HEK293T (cell line): ENCODE measurements at regions not wholly inside any gene's neighbourhood (a gene's known extent, or its start where the extent isn't known, plus 50 kb on each side); places are given as distances from the start of the nearest gene placed in this dataset.

ENCODE experiments used
- CTBP1 ChIP-seq: fragments of 450-650 bp; IDR thresholded peaks from 2 replicates; pipeline ENCODE4 v1.6.1; 2016; ENCODE audit warnings: borderline replicate concordance
- FOXA1 ChIP-seq: fragments of 450-650 bp; IDR thresholded peaks from 2 replicates; pipeline ENCODE4 v1.6.1; 2016; ENCODE audit warnings: mild to moderate bottlenecking
- FOXK2 ChIP-seq: fragments of 450-650 bp; IDR thresholded peaks from 2 replicates; pipeline ENCODE4 v1.6.1; 2016; ENCODE audit warnings: mild to moderate bottlenecking
- FOXM1 ChIP-seq: fragments of 450-650 bp; IDR thresholded peaks from 2 replicates; pipeline ENCODE4 v1.6.1; 2017; ENCODE audit warnings: mild to moderate bottlenecking, borderline replicate concordance
- HDGF ChIP-seq: fragments of 450-650 bp; IDR thresholded peaks from 2 replicates; pipeline ENCODE4 v1.6.1; 2017; ENCODE audit warnings: antibody characterized with exemption, borderline replicate concordance
- SP1 ChIP-seq: fragments of 450-650 bp; IDR thresholded peaks from 2 replicates; pipeline ENCODE4 v1.6.1; 2017

DNA sequence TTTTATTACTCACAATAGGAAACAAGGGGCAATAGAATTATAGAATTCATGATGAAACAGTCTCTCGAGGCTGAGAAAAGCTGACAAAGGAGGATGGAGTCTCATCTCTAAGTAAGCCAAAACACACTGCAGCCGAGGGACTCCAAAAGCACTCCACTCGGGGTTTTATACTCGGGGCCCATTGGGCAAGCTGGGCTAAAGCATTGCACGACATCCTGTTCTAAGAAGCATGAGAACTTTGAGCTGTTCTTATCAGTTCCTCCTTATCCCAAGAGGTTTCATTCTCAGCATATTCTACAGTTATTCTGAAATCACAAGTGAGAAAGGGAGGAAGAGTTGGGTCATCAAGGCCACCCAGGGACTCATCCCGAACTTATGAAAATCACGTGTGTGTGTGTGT is 1475.5 kb downstream of the PCDH18 start:
- no peak for TF ChIP-seq HDGF
- TF ChIP-seq FOXM1, result no peak
- no peak for TF ChIP-seq SP1
- TF ChIP-seq FOXK2, result no peak
- TF ChIP-seq CTBP1, result no peak
- TF ChIP-seq FOXA1, result no peak
